ENCODE measurements at regions not wholly inside any gene's neighbourhood (a gene's known extent, or its start where the extent isn't known, plus 50 kb on each side); places are given as distances from the start of the nearest gene placed in this dataset.
"Not testable (repeated sequence)": the region's sequence is repeated elsewhere in the genome, so short reads cannot be mapped to it uniquely, and the experiment has no call there.

DNA sequence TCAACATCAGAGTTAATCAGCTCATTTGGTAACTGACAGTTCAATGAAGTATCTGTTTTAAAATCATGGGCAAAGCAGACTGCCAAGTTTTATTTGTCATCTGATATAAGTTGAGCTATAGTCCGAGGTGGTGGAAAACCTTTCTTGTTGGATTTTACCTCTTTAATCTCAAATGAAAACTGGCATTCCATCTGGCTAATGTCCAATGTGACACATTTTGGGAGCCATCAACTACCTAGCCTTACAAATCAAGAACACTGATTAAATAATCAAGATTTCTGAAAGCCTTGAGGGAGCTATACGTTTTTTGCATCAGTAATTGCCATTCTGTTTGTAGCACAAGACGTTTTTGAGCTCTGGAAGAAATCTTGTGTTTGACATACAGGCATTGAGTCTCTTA, 1380.5 kb upstream of the WWC1 start:
- Histone ChIP-seq H3K4me1 (ENCODE audit: low read depth) (no peaks in the 10 kb centered on the region), H3K9me3 (ENCODE audit: low read depth) (no peaks in the 10 kb centered on the region), H3K36me3 (no peaks in the 10 kb centered on the region), H3K27ac (no peak overlapping the region), H3K4me3 (no peak overlapping the region), H3K27me3 (no peaks in the 10 kb centered on the region)
- no peak for DNase-seq (ENCODE audit: low read depth in 1 of 2, low spot score in 1 of 2)
- TF ChIP-seq, protein P1, sequence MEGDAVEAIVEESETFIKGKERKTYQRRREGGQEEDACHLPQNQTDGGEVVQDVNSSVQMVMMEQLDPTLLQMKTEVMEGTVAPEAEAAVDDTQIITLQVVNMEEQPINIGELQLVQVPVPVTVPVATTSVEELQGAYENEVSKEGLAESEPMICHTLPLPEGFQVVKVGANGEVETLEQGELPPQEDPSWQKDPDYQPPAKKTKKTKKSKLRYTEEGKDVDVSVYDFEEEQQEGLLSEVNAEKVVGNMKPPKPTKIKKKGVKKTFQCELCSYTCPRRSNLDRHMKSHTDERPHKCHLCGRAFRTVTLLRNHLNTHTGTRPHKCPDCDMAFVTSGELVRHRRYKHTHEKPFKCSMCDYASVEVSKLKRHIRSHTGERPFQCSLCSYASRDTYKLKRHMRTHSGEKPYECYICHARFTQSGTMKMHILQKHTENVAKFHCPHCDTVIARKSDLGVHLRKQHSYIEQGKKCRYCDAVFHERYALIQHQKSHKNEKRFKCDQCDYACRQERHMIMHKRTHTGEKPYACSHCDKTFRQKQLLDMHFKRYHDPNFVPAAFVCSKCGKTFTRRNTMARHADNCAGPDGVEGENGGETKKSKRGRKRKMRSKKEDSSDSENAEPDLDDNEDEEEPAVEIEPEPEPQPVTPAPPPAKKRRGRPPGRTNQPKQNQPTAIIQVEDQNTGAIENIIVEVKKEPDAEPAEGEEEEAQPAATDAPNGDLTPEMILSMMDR (IDR thresholded peaks at IDR 0.05; ENCODE audit: low read depth, low read length), result no peak

- Histone ChIP-seq H3K27me3 (no peaks in the 10 kb centered on the region), H3K4me3 (no peak overlapping the region)
Observed at GRCh38 chr5:166916021-166916420, 1375.4 kb upstream of the WWC1 start.

DNA sequence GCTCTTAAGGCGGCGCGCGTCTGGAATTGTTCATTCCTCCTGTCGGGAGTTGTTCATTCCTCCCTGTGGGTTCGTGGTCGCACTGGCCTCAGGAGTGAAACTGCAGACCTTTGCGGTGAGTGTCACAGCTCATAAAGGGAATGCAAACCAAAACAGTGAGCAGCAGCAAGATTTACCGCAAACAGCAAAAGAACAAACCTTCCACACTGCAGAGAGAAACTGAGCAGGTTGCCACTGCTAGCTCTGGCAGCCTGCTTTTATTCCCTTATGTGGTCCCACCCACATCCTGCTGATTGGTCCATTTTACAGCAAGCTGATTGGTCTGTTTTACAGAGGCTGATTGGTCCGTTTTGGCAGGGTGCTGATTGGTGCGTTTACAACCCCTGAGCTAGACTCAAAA, 1365.3 kb upstream of the WWC1 start:
- Histone ChIP-seq H3K27ac (no peak overlapping the region), H3K9me3 (ENCODE audit: low read depth) (no peaks in the 10 kb centered on the region), H3K4me3 (no peak overlapping the region), H3K36me3 (no peaks in the 10 kb centered on the region), H3K4me1 (ENCODE audit: low read depth) (no peaks in the 10 kb centered on the region), H3K27me3 (no peaks in the 10 kb centered on the region)
- no peak for DNase-seq (ENCODE audit: low read depth in 1 of 2, low spot score in 1 of 2)
- TF ChIP-seq, protein P1 (IDR thresholded peaks at IDR 0.05; ENCODE audit: low read depth, low read length), result no peak

More at GRCh38 chr5:166916021-166916420, 1375.4 kb upstream of the WWC1 start:
- H3K27ac ChIP-seq, result no peak overlapping the region
- H3K9me3 ChIP-seq (ENCODE audit: low read depth), result no peaks in the 10 kb centered on the region
- no peaks in the 10 kb centered on the region for H3K4me1 ChIP-seq (ENCODE audit: low read depth)
- TF ChIP-seq, protein P1 (IDR thresholded peaks at IDR 0.05; ENCODE audit: low read depth, low read length), result no peak
- H3K36me3 ChIP-seq, result no peaks in the 10 kb centered on the region
- DNase-seq (ENCODE audit: low read depth in 1 of 2, low spot score in 1 of 2), result no peak

- DNase-seq (ENCODE audit: low read depth in 1 of 2, low spot score in 1 of 2); H3K4me3 ChIP-seq; H3K4me1 ChIP-seq (ENCODE audit: low read depth); H3K27me3 ChIP-seq; H3K36me3 ChIP-seq; H3K27ac ChIP-seq; H3K9me3 ChIP-seq (ENCODE audit: low read depth): not testable (repeated sequence)
Observed at GRCh38 chr5:166926806-166927475, 1364.5 kb upstream of the WWC1 start.

GRCh38 chr5:166936351-166936750, 1355.1 kb upstream of the WWC1 start:
- H3K27me3 ChIP-seq, result no peaks in the 10 kb centered on the region
- H3K36me3 ChIP-seq, result no peaks in the 10 kb centered on the region
- DNase-seq (ENCODE audit: low read depth in 1 of 2, low spot score in 1 of 2), result no peak
- TF ChIP-seq, protein P1 (IDR thresholded peaks at IDR 0.05; ENCODE audit: low read depth, low read length), result no peak
- H3K4me3 ChIP-seq, result no peak overlapping the region
- no peaks in the 10 kb centered on the region for H3K9me3 ChIP-seq (ENCODE audit: low read depth)
- H3K27ac ChIP-seq, result no peak overlapping the region
- H3K4me1 ChIP-seq (ENCODE audit: low read depth), result no peaks in the 10 kb centered on the region

DNA sequence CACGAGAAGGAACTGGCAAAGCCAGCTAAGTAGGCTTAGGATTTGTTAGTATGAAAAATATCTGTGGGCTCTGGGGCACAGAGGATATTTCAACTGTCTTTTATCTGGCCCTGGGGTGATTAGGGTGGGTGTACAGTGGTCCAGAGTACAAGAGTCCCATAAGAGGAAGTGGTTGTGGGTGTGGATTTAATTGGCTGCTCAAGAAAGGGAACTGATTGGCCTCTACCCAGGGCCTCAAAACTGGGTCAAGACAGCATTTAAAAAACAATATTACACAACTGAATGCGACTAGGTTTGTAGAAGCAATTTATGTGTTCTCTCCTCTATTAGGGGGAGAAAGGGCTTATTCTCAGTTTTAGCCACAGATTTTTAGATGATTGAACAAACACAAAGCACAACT, 1353.4 kb upstream of the WWC1 start:
- Histone ChIP-seq H3K27ac (no peak overlapping the region), H3K36me3 (no peaks in the 10 kb centered on the region), H3K4me3 (no peak overlapping the region), H3K4me1 (ENCODE audit: low read depth) (no peaks in the 10 kb centered on the region), H3K9me3 (ENCODE audit: low read depth) (no peaks in the 10 kb centered on the region), H3K27me3 (no peaks in the 10 kb centered on the region)
- DNase-seq (ENCODE audit: low read depth in 1 of 2, low spot score in 1 of 2), result no peak
- TF ChIP-seq, protein P1 (IDR thresholded peaks at IDR 0.05; ENCODE audit: low read depth, low read length), result no peak

Data from cardiac muscle cell (in vitro differentiated cells and primary cell).